NCI-H460 (cell line): ENCODE measurements at regions not wholly inside any gene's neighbourhood (a gene's known extent, or its start where the extent isn't known, plus 50 kb on each side); places are given as distances from the start of the nearest gene placed in this dataset.
"Not testable (repeated sequence)": the region's sequence is repeated elsewhere in the genome, so short reads cannot be mapped to it uniquely, and the experiment has no call there.

ENCODE experiments used
- DNase-seq: peaks from one replicate; pipeline ENCODE4 v3.0.0-alpha.2; 2016; ENCODE audit warnings: low read depth; ENCODE audit errors: extremely low read depth

DNA sequence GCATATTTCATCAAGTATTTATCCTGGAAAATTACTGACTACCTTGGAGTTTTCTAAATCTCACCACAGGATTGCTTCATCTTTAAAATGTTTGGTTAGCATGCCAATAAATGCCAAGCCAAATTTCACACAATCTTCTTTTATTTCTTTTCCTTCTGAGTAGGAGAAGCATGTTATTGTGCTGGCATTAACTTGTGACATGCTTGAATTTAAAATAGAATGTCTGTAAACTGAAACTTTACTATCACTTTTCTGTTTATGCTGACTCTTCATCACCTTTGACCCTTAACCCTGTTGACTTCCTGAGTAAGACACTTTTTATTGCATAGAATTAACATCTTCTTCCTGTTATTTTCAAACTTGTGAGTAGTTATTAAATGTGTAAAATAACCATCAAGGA lies 56.2 kb upstream of the LRRTM4 start:
- no peak for DNase-seq

GRCh38 chr2:77579076-77579769 lies 57.0 kb upstream of the LRRTM4 start:
- no peak for DNase-seq

GRCh38 chr2:77588438-77588837 lies 66.3 kb upstream of the LRRTM4 start:
- no peak for DNase-seq

DNA sequence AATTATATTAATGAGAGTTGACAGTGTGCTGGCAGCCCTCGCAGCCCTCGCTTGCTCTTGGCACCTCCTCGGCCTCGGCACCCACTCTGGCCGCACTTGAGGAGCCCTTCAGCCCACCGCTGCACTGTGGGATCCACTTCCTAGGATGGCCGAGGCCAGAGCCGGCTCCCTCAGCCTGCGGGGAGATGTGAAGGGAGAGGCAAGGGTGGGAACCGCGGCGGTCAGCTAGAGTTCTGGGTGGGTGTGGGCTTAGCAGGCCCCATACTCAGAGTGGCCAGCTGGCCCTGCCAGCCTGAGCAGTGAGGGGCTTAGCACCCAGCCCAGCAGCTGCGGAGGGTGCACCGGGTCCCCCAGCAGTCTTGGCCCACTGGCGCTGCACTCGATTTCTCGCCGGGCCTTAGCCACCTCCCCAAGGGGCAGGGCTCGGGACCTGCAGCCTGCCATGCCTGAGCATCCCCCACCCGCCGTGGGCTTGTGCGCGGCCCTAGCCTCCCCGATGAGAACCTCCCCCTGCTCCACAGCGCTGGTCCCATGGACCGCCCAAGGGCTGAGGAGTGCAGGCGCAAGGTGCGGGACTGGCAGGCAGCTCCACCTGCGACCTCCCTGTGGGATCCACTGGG lies 68.2 kb upstream of the LRRTM4 start:
- DNase-seq = no peak

GRCh38 chr2:77592955-77593354 lies 70.8 kb upstream of the LRRTM4 start:
- DNase-seq = not testable (repeated sequence)

DNA sequence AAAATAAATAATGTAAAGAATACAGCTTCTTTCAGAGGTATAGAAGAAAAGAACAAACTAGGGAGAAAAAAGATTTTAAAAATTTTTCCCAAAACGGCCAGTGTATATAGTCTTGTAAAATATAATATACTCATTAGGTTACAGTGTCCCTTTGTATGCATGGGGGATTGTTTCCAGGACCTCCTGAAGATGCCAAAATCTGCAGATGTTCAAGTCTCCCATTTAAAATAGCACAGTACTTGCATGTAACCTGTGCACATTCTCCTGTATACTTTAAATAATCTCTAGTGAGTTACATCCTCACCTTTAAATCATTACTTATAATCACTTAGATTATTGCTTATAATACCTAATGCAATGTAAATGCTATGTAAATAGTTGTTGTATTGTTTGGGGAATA lies 80.6 kb upstream of the LRRTM4 start:
- no peak for DNase-seq

- no peak for DNase-seq
Measured at GRCh38 chr2:77604953-77605929, 83.1 kb upstream of the LRRTM4 start.

GRCh38 chr2:77608510-77608909 lies 86.3 kb upstream of the LRRTM4 start:
- no peak for DNase-seq

DNA sequence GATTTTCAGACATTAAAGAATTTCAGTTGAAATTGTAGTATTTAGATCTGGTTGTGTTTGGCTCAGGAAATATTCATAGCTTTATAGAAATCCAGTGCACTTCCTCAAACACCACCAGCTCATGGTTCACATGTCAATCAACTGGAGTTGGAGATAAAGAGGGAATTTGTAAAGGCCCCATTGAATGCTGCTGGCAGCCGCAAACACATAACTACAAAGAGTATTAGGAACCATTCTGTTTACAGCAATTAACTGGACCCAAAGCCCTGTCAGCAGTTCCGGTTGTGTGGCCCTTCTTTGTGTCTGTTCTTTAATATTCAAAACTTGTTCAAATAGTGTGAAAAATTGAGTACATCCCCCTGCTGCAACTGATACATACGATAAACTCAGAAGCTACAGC lies 107.4 kb upstream of the LRRTM4 start:
- DNase-seq = no peak

DNA sequence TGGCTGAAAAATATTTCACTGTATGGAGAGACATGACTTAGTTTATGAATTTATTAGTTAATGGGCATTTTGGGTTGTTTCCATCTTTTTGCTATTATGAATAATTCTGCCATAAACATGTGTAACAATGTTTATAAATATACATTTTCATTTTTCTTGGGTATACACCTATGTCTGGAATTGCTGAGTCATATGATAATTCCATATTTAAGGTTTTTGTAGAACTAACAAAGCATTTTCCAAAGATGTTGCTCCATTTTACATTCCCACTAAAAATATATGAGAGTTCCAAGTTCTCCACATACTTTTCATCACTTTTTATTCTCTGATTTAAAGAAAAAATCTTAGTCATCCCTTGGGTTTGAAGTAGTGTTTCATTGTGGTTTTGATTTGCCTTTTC lies 108.8 kb upstream of the LRRTM4 start:
- DNase-seq = no peak

DNA sequence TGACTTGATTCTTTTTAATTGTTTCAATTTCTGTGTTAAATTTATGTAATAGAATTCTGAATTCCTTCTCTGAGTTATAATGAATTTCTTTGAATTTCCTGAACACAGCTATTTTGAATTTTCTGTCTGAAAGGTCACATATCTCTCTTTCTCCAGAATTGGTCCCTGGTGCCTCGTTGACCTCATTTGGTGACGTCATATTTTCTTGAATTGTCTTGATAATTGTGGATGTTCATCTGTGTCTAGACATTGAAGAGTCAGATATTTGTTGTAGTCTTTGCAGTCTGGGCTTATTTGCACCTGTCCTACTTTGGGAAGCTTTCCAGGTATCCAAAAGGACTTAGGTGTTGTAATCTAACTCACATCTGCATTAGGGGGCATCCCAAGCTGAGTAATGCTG lies 111.4 kb upstream of the LRRTM4 start:
- DNase-seq = no peak

- DNase-seq = no peak
Measured at GRCh38 chr2:77640924-77641323, 118.7 kb upstream of the LRRTM4 start.

GRCh38 chr2:77642339-77642738 lies 120.2 kb upstream of the LRRTM4 start:
- no peak for DNase-seq

DNA sequence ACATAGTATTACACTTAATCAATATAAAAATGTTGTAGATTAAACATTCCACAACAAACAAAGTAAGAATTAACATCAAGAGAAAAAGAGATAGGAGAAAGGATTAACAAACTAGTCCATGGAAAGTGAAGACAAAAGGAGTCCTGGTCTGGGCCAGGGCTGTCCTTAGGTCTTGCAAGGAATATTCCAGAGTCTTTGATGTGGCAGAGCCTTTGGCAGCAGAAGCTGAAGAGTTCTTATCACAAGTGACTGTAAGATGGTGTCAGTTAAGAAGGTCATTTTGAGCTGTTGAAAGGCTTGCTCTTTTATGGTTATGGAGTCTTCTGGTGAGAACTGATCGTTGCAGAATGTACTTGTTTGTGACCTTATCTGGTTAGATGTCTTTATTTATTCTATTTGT lies 127.7 kb upstream of the LRRTM4 start:
- no peak for DNase-seq

DNA sequence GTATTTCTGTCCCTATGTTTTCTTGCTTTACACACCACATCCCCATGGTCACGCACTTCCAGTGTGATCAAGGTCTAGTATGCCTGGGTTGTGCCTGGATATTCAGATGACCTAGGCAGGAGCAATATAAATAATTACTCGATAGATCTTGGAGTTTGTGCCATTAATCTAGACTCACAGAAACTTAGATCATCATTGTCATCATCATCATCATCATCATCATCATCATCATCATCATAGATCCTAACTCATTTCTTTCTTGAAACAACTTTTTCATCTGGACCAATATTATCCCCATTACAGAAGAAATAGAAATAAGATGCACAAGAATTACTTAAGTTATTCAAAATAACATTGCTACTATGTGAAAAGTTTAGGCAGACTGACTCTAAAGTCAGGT lies 130.3 kb upstream of the LRRTM4 start:
- no peak for DNase-seq

DNA sequence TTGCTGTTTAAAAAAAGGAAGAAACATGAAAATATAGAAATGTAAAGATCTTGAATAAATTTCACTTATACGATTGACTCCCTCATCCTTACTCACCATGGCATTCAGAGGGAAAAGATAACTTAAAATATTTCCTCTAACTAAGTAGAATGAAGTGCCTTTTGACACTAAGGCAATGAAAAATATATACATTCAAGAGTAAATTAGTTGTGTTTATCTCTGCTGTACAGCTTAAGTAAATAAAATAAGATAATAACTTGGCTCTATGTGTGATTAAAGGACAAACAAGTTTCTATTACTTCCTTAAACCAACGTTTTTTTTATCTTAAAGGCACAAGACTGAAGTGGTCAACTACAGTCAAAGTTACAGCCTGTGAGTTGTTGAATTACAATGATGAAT lies 142.3 kb upstream of the LRRTM4 start:
- DNase-seq = no peak

GRCh38 chr2:77666251-77666980 lies 144.2 kb upstream of the LRRTM4 start:
- DNase-seq = no peak

DNA sequence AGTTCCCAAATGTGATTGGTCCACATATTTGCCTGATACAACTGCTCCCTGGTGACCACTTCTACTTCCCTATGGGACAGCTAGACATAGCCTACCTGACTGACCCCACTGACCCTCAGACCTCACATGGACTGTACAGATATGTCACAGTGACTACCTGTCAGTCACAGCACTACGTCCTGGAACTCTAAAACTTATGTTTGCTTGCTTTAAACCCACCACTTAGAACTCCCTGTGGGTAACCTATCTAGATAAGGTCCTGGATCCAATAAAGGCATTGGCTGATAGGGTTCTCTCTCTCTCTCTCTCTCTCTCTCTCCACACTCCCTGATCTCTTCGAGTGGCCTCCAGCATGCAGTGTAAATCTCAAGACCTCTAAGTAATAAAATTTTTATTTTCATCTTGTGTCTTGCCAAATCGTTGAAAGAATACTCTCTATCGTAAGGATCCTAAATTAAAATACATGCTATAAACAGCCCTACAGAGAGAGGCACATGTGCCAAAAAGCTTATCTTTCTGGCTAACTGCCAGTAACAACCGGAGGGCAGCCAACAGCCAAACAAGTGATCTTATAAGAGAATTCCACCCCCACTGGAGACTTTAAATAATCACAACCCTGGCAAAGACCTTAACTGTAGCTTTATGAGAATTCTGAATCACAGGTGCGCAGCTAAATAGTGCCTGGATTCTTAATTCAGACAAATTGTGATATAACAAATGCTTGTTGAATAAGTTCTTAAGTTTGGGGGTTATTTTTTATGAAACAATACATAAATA lies 162.6 kb upstream of the LRRTM4 start:
- DNase-seq = not testable (repeated sequence)

DNA sequence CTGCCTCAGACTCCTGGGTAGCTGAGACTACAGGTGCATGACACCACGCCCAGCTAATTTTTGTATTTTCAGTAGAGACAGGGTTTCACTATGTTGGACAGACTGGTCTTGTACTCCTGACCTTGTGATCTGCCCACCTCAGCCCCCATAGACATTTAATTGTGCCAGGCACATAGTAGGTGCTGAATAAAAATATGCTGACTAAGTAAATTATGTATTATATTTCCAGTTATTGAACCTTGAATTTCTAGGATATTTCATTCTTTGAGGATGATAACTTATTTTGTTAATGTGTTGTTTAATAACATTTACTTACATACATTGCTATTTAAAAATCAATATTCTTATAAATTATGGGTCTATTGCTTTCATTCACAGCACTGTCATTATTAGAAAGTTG lies 190.4 kb upstream of the LRRTM4 start:
- DNase-seq = no peak

DNA sequence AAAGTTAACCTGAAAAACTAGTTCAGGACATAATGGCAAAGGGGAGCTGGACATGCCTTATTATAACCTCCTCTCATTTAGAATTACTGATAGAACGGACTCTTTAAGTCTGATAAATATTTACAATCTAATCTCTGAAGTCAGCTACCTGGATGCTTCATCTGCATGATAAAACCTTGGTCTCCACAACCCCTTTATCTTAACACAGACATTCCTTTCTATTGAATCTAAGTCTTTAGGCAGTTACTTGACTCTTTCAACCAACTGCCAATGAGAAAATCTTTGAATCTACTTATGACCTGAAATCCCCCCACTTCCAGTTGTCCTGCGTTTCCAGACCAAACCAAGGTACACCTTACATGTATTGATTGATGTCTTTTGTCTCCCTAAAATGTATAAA lies 191.2 kb upstream of the LRRTM4 start:
- no peak for DNase-seq
